RWPE2 (cell line): ENCODE measurements at regions not wholly inside any gene's neighbourhood (a gene's known extent, or its start where the extent isn't known, plus 50 kb on each side); places are given as distances from the start of the nearest gene placed in this dataset.

Experiments used
- ATAC-seq: fragments of 200-7000 bp; cut with Tn5 transposase; 3 replicates; pipeline ENCODE4 v1.9.1; 2021; ENCODE audit warnings: low read depth
- DNase-seq: peaks from one replicate; pipeline ENCODE4 v3.0.0-alpha.2; 2020; ENCODE audit warnings: low spot score
- H3K27ac ChIP-seq: fragments of 450-650 bp; 2 replicates; pipeline ENCODE4 v1.5.1; 2017; ENCODE audit warnings: mild to moderate bottlenecking; ENCODE audit not compliant: poor library complexity, severe bottlenecking
- H3K27me3 ChIP-seq: fragments of 250-450 bp; sonication (Bioruptor Pico); 2 replicates; pipeline ENCODE4 v1.5.1; 2021; ENCODE audit warnings: mild to moderate bottlenecking, moderate library complexity; ENCODE audit not compliant: insufficient read depth, poor library complexity, severe bottlenecking
- H3K36me3 ChIP-seq: fragments of 250-450 bp; sonication (Bioruptor Pico); 2 replicates; pipeline ENCODE4 v1.5.1; 2020; ENCODE audit warnings: low read depth, mild to moderate bottlenecking, moderate library complexity
- H3K4me1 ChIP-seq: fragments of 250-450 bp; sonication (Bioruptor Pico); 2 replicates; pipeline ENCODE4 v1.5.1; 2021; ENCODE audit warnings: mild to moderate bottlenecking, moderate library complexity; ENCODE audit not compliant: insufficient read depth, poor library complexity, severe bottlenecking
- H3K4me3 ChIP-seq: fragments of 250-450 bp; sonication (Bioruptor Pico); 2 replicates; pipeline ENCODE4 v1.5.1; 2021; ENCODE audit warnings: mild to moderate bottlenecking, moderate library complexity; ENCODE audit not compliant: severe bottlenecking
- H3K9me3 ChIP-seq: fragments of 250-450 bp; sonication (Bioruptor Pico); 2 replicates; pipeline ENCODE4 v1.5.1; 2021; ENCODE audit warnings: mild to moderate bottlenecking, moderate library complexity; ENCODE audit not compliant: severe bottlenecking
- TF ChIP-seq, protein P1 (sequence below): fragments of 450-650 bp; IDR thresholded peaks from one replicate; pipeline ENCODE4 v1.5.1; 2017; ENCODE audit warnings: mild to moderate bottlenecking, moderate library complexity; ENCODE audit not compliant: poor library complexity, severe bottlenecking

DNA sequence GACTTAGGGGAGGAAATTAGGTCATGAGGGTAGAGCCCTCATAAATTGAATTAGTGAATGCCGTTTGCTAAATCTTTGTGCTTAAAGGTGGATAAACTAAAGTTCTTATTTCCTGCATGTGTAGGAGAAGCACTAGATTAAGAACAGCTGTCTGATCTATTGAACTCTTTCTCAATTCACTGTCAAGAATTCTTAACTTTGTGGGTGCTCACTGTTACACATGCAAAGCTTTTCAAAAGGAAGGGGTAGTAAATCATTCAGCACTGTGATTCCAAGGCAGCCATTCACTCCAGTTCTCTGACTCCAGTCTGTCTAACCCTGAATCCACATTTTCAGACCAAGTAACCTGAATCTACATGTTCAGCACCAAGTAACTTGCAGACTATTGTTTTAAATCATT, 1520.1 kb downstream of the PCDH18 start:
- no peaks in the 10 kb centered on the region for H3K9me3 ChIP-seq
- ATAC-seq (no peak), DNase-seq (no peak)
- H3K27me3 ChIP-seq, result no peaks in the 10 kb centered on the region
- no peaks in the 10 kb centered on the region for H3K36me3 ChIP-seq
- H3K4me1 ChIP-seq, result no peaks in the 10 kb centered on the region
- H3K27ac ChIP-seq, result no peak overlapping the region
- TF ChIP-seq, protein P1, sequence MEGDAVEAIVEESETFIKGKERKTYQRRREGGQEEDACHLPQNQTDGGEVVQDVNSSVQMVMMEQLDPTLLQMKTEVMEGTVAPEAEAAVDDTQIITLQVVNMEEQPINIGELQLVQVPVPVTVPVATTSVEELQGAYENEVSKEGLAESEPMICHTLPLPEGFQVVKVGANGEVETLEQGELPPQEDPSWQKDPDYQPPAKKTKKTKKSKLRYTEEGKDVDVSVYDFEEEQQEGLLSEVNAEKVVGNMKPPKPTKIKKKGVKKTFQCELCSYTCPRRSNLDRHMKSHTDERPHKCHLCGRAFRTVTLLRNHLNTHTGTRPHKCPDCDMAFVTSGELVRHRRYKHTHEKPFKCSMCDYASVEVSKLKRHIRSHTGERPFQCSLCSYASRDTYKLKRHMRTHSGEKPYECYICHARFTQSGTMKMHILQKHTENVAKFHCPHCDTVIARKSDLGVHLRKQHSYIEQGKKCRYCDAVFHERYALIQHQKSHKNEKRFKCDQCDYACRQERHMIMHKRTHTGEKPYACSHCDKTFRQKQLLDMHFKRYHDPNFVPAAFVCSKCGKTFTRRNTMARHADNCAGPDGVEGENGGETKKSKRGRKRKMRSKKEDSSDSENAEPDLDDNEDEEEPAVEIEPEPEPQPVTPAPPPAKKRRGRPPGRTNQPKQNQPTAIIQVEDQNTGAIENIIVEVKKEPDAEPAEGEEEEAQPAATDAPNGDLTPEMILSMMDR, result no peak
- no peak overlapping the region for H3K4me3 ChIP-seq

DNA sequence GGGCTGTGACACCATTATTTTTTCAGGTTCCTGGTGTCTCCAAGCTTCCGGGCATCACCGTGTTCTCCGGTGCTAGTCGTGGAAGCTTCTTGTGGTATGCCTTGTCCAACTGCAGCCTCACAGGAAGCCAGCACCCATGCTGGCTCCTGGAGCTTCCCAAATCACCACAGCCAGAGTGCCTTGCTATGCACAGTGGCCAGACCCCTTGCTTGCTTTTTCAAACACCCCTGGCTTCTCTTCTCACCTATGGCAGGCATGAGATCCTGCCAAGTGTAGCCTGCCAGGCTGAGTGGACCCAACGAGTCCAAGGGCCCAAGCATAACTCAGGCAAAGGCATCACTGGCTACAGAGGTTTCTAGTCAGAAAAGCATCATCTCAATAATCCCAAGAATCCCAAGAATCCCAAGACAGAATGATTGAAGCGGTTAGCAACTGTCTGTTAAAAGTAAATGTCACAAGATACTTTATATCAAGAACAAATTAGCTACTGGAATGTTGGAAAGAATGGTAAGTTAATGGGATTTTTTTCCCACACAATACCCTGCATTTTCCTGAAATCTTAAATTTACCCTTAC, 1522.9 kb downstream of the PCDH18 start:
- no peak overlapping the region for H3K4me3 ChIP-seq
- H3K27ac ChIP-seq, result no peak overlapping the region
- no peaks in the 10 kb centered on the region for H3K36me3 ChIP-seq
- H3K4me1 ChIP-seq, result no peaks in the 10 kb centered on the region
- no peaks in the 10 kb centered on the region for H3K27me3 ChIP-seq
- ATAC-seq (no peak), DNase-seq (no peak)
- no peaks in the 10 kb centered on the region for H3K9me3 ChIP-seq
- TF ChIP-seq, protein P1, result no peak

DNA sequence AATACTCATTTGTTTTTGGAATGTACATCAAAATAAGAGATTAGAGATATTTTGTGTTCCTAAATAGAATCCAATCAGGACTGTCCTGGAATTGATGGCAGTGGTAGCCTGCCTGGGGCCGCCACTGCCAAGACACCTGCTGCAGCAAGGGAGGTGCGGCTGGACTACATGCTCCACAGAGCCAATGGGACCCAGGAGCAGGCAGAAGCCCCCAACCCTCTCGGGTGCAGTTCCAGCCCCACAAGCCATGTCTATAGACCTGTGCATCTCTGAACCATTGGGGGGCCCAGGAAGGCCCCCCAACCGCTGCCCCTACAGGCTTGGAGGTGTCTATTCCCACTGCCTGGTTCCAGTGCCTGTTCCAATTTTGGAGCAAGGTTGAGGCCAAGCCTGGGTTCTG, 1524.3 kb downstream of the PCDH18 start:
- Histone ChIP-seq H3K9me3 (no peaks in the 10 kb centered on the region), H3K36me3 (no peaks in the 10 kb centered on the region), H3K27ac (no peak overlapping the region), H3K4me1 (no peaks in the 10 kb centered on the region), H3K27me3 (no peaks in the 10 kb centered on the region), H3K4me3 (no peak overlapping the region)
- ATAC-seq (no peak), DNase-seq (no peak)
- TF ChIP-seq, protein P1, result no peak

DNA sequence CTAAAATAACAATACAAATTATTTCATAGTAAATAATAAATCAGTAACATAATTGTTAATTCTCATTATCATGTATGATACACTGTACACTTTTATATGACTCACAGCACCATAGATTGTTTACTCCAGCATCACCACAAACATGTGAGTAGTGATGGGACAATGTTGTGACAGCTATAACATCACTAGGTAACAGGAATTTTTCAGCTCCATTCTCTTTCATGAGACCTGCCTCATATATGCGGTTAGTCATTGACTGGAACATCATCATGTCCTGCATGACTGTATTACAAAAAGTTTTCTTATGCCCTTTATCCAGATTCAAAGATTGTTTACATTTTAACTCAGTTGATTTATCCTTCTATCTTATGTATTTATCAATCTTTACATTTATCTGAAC, 1530.0 kb downstream of the PCDH18 start:
- ATAC-seq, result no peak
- H3K4me1 ChIP-seq, result no peaks in the 10 kb centered on the region
- H3K27ac ChIP-seq, result no peak overlapping the region
- no peaks in the 10 kb centered on the region for H3K9me3 ChIP-seq
- no peaks in the 10 kb centered on the region for H3K27me3 ChIP-seq
- TF ChIP-seq, protein P1, result no peak
- H3K4me3 ChIP-seq, result no peak overlapping the region
- no peak for DNase-seq
- no peaks in the 10 kb centered on the region for H3K36me3 ChIP-seq

- Histone ChIP-seq H3K36me3 (no peaks in the 10 kb centered on the region), H3K27ac (no peak overlapping the region), H3K4me3 (no peak overlapping the region), H3K9me3 (no peaks in the 10 kb centered on the region), H3K27me3 (no peaks in the 10 kb centered on the region), H3K4me1 (no peaks in the 10 kb centered on the region)
- ATAC-seq (no peak), DNase-seq (no peak)
- TF ChIP-seq, protein P1, result no peak
Observed at GRCh38 chr4:136001791-136002190, 1530.5 kb downstream of the PCDH18 start.
